ENCODE measurements at regions not wholly inside any gene's neighbourhood (a gene's known extent, or its start where the extent isn't known, plus 50 kb on each side); places are given as distances from the start of the nearest gene placed in this dataset.

DNA sequence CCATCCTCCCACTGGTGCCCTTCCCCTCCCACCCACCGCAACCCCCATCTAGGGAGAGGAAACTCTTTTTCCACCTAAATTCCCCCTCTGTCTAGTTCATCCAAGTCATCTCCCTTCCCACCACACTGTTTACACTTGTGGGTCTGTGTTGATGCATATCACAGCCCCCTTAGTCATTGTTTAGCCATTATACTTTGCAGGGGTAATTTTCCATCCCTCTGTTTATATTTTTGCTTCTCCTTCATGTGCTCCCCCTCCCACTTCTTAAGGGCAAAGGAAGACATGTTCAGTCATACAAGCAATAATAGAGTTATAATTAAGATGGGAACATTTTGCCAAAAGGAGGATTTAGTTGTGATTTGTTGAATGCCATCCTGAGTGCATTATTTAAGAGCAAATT is 187.8 kb upstream of the TNP1 start:
- DNase-seq (ENCODE audit: low spot score) = no peak

DNA sequence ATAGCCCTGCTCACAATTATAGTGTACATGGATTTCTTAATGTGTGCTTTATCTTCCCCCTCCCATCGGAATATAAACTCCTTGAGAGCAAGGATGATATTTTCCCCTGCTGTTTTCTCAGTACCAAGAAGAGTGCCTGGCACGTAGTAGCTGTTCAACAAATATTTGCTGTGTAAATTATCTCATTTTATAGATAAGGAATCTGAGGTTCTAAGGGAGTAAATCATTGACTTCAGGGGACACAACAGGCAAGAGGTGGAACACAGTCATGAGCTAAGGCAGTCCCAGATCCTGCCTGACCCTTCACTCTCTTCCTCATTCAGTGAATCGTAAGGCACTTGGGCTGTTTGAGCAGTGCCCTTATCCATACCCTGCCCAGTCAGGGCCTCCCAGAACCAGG is 187.3 kb upstream of the TNP1 start:
- no peak for DNase-seq (ENCODE audit: low spot score)

DNA sequence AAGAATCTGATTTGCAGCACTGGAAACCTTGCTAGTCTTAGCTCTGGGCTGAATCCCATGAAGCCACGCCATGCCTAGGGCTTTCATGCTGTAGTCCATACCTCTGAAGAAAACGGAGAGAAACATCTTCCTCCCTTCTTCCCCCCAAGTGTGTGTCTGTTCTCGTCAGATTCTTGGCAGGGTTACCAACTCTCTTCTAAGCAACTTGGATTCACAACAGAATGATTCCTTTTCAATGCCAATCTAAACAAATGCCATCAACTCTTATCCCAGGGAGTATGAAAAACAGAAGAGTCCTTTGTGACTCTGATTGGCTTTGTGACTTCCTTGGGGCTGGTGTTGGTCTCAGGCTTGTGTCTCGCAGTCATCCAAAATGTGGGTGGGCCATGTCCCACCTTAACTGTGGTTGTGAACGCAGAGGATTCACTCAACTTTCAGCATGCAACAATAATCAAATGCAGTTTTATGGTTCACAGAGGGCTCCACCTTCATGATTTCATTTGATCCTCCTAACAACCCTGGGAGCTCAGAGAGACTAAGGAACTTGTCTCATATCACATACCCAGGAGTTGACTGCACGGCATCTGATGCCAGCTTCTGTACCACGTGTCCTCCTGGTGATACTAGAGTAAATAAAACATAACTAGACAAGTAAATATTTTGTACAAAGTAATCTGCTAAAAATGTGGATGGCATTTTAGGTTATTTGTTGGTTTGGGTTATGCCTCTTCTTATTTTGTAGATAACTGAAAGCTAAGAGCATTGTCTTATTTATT is 186.0 kb upstream of the TNP1 start:
- DNase-seq (ENCODE audit: low spot score) = no peak

DNA sequence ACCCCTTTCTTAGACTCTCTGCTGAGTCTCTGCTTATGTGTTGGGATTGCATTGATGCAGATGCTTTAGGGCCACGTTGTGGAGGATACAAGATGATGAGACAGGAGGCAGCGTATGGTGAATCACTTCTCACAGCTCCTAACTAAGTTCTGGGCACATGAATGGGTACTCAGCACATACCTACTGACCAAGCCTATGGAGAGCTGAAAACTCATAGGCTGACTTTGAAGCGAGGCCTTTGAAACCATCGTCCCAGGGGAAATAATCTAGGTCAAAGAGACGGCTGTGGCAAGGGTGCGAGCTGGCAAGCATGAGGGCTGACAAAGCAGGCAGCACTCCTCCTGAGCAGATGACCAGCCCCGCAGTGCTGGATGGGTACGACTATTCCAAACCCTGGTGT is 180.2 kb upstream of the TNP1 start:
- no peak for DNase-seq (ENCODE audit: low spot score)

GRCh38 chr2:217038001-217038400 is 178.1 kb upstream of the TNP1 start:
- no peak for DNase-seq (ENCODE audit: low spot score)

- no peak for DNase-seq (ENCODE audit: low spot score)
Measured at GRCh38 chr2:217037353-217037752, 177.5 kb upstream of the TNP1 start.

GRCh38 chr2:217035967-217036366 is 176.1 kb upstream of the TNP1 start:
- no peak for DNase-seq (ENCODE audit: low spot score)

- DNase-seq (ENCODE audit: low spot score) = no peak
Measured at GRCh38 chr2:217033186-217033585, 173.3 kb upstream of the TNP1 start.

DNA sequence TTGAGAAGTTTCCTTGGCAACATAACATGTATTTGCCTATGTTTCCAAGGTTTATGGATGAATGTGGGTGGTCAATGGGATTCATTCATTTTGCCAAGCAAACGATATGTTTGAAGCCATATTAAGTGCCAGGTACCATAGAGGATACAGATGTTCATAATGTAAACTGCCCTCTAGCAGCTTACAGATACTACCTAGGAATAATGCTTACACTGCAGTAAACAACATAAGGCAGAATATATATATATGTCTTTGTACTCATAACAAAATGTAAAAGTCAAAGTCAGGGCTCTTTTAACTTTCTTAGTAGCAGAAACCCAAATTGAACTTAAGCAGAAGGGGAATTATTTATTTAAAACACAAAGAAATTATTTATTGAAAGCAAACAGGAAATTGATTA is 171.6 kb upstream of the TNP1 start:
- no peak for DNase-seq (ENCODE audit: low spot score)

DNA sequence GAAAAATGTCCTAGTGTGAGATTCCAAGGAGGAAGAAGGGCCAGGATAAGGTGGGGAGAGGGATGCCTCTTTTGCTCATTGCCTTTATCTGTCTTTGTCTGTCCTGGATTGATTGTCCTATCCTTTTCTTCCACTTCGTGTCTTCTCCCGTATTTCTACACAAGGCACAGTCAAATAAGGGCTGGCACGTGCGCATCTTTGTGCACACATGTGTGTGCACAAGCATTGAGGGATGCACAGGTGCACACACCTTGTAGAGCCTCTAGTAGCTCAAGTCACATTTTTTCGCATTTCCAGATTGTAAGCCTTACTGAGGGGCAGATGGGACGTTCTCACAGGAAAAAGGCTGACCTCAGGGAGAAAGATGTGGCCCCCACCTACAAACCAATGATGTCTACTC is 170.2 kb upstream of the TNP1 start:
- no peak for DNase-seq (ENCODE audit: low spot score)

DNA sequence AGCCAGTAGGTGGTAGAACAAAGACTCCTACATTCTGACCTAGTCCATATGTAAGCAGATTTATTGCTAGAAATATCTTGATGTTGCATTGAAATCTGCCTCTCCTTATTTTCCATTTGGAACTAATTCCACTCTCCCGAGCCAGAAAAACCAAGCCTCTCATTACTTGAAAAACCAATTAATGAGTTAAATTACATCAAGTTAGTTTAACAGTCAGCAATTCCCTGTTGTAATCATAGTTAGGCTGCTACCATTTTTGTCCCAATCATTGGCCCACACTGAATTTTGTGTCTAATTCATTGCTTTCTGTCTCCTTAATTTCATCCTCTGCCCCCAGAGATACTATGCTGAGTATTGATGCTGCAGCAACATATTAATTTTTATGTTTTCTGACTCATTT is 168.3 kb upstream of the TNP1 start:
- DNase-seq (ENCODE audit: low spot score) = no peak

DNA sequence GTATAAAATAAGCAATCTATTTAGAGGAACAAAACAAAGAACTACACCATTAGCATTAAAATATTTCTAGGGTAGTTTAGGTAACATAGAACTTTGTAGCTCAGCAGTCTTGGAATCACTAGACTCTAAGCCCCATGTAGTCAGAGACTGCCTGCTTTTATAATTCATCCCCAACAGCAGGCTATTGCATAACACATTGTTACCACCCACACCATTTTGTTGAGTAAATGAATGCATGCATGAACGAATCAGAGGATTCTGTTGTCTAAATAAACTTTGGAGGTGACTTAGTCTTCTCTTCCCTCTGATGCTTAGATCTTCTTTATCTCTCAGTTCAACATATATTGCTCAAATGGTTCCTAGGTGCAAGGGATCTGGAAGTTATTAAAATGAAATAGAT is 167.6 kb upstream of the TNP1 start:
- no peak for DNase-seq (ENCODE audit: low spot score)

DNA sequence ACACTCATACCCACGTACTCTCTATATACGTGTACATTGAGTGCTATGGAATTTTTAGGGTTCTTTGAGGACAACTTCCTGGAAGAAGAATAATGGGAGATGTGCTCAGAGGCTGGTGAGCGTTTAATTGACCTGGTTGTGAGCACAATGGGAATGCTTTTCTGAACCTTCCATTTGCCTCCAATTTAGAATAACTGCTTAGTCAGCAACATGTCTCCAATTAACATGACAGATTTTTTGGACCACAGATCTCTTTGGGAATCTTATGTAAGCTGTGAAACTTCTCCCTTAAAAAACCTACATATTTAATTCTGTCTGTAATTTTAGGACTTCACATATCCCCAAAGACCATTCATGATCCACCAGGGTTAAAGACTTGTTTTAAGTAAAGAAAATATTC is 166.7 kb upstream of the TNP1 start:
- DNase-seq (ENCODE audit: low spot score) = no peak

DNA sequence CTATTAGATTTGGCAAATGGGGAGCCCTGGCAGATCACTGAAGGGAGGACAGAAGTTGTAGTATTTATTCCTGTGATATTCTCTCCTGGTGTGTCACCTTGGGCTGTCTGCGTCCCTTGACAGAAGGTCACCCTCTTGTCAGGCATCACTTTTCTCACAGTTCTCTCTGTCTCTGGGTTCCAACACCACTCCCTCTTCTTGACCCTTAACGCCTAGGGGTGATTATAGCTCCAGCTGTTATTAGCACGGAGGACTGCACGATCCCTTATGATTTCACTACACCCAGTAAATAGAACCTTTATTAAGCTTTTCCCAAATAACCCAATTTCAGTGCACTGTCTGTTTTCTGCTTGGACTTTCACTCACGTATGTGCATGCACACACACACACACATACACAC is 166.3 kb upstream of the TNP1 start:
- DNase-seq (ENCODE audit: low spot score) = no peak

DNA sequence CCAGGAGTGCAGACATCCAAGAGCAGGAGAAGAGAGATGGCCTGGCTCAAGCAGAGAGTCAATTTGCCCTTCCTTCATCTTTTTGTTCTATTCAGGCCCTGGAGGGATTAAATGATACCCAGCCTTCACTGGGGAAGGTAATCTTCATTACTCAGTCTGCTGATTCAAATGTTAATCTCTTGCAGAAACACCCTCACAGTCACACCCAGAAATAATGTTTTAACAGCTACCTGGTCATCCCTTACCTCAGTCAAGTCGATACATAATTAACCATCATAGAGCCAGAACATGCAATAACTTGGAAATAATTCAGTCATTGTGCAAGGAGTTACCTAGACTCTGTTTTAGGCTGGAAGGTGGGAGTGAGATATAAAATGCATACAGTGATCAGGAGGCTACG is 163.7 kb upstream of the TNP1 start:
- no peak for DNase-seq (ENCODE audit: low spot score)

- DNase-seq (ENCODE audit: low spot score) = no peak
Measured at GRCh38 chr2:217017456-217018252, 157.8 kb upstream of the TNP1 start.

DNA sequence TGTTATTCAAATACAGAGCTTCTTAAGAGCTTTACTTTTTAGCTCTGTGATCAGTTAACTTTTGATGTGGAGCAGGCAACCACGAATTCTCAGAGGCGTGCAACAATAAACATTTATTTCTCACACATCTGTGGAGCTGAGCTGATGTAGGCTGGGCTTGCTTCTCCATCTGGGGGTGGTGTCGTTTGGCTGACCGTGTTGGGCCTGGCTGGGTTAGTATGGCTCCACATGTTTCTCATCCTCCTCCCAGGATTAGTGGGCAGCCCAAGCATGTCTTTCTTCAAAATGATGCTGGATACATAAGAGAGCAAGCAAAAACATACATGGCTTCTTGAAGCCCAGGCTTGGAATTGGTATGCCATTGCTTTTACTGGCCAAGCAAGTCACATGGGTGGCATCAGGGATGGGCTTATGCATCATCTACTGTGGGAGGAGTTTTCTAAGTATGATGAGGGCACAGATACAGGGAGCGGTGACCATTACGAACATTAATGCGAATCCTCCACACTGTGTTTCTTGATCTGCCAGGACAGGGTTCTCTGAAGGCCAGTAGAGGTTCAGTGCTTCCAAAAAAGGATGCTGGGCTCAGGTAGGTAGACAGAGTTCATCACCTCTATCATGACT is 157.0 kb upstream of the TNP1 start:
- DNase-seq (ENCODE audit: low spot score) = no peak

DNA sequence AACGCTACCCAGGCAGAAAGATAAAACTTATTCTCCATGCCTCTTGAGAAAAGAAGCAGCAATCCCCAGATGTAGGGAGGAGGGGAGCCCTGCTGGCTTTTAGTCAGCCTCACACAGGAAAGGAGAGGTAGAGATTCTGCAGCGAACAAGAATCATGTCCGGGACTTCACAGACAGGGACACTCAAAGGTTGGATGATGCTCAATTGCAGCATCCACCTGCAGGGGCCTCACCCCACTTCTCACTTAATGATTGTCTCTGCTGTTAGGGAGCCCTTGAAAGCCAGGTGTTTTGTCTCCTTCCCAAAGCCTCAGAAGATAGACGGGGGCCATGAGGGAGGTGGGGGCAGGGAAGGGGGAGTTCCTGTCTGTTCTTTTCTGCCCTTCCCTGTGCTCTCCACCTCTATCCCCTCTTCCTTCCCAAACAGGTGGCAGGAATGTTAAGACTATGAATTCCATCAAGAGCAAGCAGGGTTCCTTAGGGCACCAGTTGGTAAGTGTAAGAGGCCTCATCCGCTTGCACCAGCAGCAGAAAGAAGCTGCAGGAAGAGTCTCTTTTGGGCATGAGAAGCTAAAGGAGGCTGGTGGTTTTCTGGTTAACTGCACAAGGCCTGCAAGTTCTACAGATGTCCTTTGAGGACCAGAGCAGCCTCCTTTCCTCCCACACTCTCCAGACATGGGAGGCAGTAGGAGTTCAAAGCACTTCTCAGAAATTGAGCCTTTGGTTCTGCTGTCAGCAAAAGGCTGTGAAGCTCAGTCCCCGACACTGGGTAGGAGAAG is 154.7 kb upstream of the TNP1 start:
- DNase-seq (ENCODE audit: low spot score) = no peak

DNA sequence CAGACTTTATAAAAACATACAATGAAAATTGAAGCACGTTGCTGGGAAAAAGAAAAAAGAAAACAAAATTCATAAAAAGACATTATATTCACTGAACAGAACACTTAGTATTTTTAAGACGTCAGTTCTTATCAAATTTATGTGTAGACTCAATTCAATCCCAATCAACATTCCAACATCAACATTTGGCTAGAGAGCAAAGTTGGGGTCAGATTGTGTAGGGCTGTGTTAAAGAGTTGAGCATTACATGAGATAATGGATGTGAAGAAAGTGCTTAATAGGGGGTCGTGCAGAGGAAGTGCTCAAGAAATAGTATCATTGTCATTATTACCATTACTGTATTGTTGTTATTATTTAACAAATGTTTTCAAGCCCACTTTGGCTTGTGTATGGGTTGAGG is 154.1 kb upstream of the TNP1 start:
- DNase-seq (ENCODE audit: low spot score) = no peak

- DNase-seq (ENCODE audit: low spot score) = no peak
Measured at GRCh38 chr2:217011576-217011975, 151.7 kb upstream of the TNP1 start.

DNA sequence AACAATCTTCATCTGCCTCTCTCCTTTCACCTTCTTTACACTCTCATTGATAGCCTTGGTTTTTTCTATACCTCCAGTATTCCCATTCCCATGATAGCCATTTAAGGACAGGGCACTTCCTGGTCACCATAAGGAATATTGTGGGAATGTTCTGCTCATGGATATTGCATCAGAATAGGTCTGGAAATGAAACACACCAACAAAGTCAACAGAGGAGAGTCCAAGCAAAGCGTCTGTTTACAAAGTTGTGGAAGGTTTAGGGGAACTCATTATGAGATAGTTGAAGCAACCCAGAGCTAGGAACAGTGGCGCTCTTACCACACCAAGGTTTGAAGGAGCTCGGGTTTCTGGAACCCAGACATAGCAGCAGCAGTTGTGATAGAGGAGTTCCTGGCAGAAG is 150.3 kb upstream of the TNP1 start:
- no peak for DNase-seq (ENCODE audit: low spot score)

DNA sequence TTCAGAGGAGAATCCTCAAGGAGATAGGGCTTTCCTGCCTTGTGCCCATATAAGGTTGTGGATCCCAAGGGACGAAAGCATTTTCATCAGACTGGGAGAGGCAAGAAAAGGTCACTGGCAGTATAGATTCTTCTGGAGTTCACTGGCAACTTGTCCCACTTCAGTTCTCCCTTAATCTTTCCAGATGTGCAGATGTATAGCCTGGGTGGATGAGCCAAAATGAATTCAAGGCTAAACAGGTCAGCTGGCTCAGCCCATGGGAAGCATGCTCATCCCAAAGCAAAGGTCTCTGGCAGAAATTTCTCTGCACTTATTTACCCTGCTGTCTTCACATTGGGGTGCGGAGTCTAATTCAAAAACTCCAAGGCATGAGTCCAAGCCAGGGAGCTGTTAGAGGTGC is 148.9 kb upstream of the TNP1 start:
- no peak for DNase-seq (ENCODE audit: low spot score)
